GM21528 (cell line): ENCODE measurements at regions not wholly inside any gene's neighbourhood (a gene's known extent, or its start where the extent isn't known, plus 50 kb on each side); places are given as distances from the start of the nearest gene placed in this dataset.

Experiments used
- ATAC-seq: cut with Tn5 transposase; IDR thresholded peaks from one replicate; pipeline ENCODE4 v1.9.1; 2021; ENCODE audit warnings: mild to moderate bottlenecking, moderate library complexity; ENCODE audit not compliant: unreplicated experiment, low FRiP score

DNA sequence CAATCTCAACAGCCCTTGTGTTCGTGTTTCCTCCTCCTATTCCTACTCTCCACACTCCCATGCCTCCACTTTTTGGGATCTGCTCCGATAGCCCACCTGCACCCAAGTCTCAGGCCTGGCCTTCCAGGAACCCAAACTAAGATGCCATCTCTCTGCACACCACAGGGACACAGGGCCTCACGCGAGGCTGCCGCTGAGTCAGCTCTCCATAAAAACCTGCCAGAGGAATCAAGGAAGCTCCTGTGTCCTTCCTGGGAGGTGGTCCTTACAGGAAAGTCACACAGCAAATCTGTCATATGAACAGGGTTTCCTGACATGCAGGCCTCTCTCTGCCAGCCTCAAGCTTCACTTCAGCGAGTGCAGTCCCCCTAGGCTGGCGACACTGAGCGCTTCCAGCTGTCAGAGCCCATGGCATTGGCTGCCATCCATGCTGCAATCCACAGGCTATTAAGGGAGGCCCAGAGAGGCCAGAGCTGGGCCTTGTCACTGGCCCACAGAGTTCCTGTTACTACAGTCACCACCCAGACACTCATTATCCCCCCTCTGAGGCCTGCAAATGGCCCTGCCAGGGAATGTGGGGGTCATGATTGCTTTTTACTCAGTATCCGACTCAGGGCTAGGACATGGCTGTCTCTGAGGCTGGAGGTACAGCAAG lies 151.4 kb downstream of the OAT start:
- no peak for ATAC-seq

DNA sequence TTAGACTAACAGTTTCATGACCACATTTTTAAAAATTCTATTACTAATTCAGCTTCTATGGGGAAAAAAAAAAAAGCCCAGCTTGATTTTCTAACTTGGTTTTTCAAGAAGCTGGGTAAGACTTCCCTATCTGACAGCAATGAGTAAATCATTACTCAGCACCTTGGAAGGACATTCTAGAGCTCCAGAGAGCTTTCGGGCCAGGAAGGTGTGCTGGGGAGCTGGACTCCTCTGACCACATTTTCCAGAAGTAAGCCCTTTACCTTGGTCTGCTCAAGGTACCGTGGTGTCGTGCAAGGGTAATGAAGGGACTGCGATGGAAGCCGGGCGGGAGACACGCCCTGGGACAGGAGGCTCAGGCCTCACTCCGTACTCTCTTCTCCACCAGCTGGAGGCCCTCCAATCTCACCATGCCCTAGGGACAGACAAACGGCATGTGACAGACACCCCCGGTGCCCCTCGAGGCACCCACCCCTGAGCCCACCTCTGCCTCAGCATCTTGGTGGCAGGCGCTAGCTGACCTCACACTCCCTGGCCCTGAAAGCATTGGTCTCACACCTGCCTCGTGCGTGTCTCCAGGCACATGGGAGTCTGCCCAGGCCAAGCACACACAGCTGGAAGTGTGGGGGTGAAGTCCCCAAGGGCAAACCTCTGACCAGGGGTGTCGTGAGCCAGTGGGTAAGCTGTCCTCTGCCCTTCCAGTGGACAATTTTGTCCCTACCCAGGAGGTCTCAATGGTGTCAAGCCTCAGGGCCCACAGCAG lies 152.1 kb downstream of the OAT start:
- ATAC-seq: no peak

DNA sequence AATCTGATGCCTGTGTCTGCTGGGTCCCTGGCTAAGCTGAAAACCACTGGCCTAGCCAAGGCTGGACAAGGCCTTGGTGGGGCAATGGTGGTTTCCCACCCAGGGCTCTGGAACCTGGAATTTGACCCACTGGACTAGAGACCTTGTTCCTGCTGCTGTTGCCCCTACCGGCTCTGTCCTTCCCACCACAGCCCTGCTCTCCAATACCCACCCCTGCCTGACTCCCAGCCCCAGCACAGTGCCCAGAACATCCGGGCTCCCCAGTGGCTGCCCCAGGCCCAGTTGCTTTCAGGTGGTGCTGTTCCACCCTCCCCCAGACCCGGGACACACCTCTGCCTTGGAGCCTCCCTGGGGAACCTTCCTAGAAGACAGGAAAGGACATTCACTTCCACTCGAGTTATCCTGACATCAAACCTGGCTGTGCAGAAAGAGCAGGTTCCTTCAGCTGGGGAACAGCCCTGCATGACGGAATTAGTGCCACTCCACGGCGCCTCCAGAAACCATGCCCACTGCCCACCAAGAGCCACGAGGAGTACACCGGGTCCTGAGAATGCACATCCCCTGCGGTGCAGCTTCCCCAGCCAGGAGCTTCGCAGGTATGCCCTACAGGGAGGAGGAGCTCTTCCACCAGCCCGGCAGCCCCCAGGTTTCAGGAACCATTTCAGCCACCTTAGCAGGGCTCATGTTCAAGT lies 152.8 kb downstream of the OAT start:
- ATAC-seq: no peak

DNA sequence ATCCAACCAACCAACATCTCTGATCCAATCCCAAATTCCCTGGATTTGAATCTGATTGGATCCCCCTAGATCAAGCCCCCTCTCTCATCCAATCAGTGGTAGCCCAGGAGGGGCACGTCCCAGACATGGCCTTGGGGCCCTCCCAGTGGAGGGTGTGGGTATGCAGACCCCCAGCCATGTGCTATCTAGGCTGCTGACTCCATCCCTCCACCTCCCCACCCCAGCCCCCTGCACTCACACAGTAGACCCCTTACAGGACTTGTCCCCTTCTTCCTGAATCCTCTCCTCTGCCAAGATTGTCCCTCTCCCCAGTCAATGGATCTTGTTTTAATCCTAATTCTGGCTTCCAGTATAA lies 153.4 kb downstream of the OAT start:
- ATAC-seq: no peak

DNA sequence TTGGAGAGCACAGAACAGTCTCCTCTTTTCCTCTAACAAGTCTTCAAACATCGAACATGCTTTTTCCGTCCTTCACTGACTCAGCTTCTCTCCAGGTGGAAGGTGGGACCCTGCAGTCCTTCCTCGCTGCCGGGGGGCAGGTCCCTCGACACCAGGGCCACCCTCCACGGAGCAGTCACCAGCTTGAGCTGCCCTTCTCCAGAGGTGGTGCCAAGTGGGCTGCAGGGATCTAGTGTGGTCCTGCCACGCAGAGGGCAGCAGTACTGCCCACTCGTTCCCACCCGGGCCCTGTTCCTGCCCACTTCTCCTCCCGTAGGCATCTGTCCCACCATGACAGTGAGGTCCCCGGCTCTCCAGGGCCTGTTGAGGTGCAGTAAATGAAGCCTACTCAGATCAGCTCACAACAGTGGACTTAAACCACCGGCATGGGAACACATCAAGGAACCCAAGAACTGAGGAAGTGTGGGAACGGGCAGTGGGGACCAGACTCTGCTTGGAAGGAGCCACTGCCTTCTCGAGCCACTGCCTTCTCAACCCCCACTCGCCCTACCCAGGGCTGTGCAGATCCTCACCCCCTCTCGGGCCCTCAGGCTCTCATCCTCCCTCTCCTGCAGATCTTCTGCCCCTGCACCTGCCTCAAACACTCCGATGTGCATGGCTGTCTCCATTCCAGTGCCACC lies 153.9 kb downstream of the OAT start:
- no peak for ATAC-seq

DNA sequence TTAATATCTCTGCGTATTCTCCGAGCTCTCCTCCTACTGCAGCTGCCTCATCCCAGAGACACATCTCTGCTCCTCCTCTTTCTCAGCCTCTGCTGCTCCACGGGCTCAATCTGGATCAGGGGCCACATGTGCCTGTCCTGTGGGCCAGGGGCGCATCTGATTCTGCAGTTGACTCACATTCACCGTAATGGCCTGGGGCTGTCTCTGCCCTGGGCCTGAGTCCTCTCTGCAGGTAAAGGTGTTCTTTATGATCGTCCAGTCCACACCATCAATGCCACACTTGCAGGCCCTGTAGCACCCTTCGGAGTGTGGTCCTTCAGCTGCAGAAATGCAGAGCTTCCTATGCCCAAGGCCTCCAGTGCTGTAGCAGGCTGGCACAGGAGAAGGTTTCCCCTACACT lies 154.5 kb downstream of the OAT start:
- ATAC-seq: no peak

DNA sequence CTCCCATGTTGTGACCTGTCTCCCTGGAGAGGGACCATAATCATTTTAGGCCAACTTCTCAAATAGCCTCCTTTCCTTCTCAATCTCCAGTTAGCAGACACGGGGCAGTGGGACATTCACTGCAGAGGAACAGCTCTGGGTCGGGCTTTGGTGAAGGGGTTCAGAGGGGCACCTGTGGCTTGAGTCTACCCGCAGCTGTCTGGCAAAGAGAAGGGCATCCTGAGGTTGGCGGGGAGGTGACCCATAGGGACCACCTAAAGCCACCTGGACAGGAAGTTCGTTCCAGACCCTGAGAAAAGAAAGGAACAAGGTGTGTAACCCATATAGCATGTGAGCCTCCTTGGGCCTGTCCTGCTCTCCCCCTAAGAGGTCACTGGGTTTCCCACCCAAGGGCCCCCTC lies 155.0 kb downstream of the OAT start:
- no peak for ATAC-seq

DNA sequence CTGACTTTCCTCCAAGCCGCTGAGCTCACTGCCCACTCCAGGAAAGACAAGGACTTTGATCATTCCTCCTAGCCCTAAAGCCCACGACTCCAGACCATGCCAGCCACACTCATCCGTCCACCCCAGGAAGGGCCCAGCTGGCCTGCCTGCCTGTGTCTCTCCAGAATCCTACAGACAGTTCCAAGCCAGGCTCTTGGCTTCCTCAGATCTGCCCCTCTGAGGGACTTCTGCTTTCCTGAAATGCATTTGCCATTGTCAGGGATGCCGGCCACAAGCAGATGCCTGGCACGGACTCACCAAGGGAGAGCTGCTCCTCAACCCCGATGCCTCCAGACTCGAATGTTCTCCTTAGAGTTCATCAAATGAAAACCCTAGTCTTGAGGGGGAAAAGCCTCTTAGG lies 155.8 kb downstream of the OAT start:
- no peak for ATAC-seq

DNA sequence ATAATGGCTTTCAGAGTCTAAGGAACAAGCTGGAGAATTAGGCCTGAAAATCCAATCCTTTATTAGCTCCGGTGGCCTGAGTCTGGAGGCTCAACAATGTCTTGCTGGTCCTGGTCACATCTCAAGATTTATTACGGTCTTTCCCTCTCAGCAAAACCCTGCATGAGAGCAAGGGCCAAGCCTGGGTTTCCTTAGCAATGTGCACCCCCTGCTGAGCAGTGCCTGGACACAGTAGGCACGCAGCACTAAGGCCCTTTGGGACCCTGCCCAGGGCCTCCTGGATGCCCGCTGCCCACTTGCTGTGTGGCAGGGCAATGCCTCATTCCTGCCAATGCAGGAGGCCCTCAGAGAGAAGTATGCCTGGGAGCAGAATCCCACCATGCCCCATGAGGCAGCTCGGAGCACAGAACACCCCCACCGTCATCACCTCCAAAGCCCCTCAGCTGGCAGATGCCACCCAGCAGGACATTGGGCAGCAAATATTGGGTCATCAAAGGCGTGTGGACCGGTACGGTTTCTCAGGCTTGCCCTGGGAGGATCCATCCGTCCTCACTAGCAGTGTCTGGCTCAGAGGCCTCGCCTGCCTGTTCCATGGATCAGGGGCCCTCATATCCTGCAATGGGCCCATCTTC lies 156.4 kb downstream of the OAT start:
- ATAC-seq: no peak

DNA sequence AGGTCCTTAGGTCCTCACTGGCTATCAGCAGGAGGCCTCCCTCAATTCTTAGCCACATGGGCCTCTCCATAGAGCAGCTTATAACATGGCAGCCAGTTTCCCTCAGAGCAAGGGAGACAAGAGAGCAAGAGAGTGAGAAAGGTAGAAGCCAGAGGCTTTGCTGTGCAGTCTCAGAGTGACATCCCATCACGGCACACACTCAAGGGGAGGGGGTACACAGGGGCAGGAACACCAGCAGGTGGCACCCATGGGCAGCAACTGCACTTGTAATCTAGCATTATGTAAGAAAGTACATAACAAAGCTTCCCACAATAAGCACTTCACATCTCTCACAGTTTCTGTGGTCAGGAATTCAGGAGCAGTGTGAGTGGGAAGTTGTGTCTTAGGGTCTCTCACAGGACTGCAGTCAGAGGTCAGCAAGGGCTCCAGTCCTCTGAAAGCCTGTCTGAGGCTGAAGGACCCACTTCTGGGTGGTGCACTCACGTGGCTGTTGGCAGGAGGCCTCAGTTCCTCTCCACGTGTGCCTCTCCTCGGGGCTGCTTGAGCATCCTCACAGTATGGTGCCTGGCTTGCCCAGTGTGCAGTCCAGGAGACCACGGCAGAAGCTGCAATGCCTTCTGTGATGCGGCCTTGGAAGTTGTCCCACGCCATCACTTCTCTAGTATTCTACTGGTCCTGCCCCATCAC lies 159.4 kb downstream of the OAT start:
- no peak for ATAC-seq

DNA sequence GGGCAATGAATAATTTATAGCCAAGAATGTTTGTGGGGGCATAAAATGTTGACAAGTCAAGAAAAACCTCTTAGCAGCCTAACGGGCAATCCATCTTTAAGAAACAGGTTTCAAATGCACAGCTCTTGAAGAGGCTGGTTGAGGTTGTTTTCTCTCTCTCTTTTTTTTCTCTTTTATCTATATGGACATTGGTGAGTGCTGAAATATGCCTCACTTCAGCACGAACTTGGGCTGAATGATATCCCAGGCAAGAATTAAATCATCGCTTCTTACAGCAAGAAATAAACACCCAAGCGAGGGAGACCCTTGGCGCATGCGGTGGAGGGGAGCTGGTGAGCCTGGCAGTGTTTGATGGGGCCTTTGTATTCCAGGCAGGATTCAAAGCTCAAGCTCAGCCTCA lies 160.9 kb downstream of the OAT start:
- ATAC-seq: no peak

DNA sequence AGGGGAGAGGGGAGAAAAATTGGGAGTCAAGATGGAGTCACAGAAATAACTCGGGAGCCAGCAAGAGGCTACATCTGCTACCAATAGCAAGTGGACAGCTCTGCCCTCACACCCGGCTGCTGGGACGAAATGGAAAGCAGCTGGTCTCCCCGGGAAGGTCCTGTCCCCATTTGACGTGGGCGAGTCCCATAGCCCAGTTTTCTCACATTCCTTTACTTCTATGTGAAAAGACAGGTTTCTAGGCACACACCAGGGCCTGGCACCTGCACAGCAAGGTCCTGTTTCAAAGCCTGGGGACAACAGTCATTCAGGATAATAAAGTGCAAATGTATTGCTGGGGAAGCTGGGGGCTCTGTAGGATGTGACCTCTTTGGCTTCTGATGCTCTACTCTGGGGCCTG lies 162.6 kb downstream of the OAT start:
- ATAC-seq: no peak

DNA sequence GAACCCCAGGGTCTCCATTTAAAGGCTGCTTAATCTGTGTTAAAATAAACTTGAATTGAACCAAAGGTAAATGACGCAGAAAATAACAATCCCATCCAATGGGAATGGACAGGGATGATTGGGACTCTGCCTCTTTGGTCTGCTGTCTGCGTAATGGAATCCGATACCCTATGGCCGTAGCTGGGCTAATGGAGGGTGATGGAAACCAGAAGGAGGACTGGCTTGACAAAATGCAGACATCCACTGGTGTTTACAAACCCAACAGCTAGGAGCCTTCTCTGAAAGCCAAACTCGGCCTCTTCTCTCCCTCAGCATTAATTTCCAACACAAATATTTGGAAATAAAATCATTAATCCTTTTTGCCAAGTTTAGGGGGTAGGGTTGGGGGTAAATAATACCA lies 162.2 kb upstream of the CHST15 start:
- no peak for ATAC-seq

DNA sequence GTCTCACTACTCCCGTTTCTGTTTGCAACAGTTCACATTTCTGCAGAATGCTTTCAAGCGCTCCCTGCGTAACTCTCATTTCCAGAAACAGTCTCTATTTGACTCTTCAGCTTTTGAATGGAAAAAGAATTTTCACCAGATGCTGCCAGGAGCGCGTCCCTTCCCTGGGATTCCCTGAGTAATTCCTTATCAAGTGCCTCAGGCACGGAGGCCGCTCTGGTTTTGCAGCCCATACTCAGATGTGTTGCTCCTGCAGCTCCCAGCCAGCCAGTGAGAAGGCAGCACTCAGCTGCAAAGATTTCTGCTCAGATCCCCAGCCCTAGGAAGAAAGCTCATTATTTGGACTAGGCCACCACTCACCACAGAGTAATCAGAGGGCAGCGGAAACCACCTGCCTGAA lies 161.1 kb upstream of the CHST15 start:
- no peak for ATAC-seq

DNA sequence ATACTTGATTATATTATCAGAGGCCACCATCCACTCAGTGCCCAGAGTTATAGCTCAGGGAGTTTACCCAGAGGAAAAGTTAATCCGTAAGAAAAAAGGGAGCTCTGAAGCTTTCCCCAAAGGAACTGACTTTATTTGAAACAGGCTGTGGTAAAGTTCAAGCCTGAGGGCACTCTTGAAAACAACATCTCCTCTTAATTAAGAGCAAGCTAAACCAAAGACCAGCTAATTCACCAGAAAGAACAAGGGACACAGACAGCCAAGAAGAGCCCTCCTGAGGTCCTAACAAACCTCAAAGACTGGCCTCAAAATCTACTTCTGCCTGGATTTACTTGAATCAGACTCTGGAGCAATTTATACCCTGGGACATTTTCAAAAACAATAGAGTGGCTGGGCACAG lies 159.6 kb upstream of the CHST15 start:
- ATAC-seq: no peak

DNA sequence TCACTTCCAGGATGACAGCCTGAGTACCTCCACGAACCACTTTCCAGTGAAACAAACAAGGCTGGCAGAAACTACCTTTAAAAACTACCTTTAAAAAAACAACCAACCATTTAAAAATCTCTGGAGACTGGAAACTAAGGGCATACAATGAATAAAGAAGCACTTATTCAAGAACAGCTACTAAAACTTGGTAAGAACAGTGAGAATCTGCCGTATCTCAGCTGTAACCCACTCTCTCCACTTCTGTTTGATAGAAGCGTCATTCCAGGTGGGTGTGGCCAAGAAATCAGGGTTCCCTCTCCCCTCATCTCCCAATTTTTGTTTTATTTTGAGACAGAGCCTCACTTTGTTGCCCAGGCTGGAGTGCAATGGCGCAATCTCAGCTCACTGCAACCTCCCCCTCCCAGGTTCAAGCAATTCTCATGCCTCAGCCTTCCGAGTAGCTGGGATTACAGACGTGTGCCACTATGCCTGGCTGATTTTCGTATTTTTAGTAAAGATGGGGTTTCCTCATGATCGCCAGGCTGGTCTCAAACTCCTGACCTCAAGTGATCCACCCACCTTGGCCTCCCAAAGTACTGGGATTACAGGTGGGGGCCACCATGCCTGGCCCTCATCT lies 158.8 kb upstream of the CHST15 start:
- ATAC-seq: no peak

DNA sequence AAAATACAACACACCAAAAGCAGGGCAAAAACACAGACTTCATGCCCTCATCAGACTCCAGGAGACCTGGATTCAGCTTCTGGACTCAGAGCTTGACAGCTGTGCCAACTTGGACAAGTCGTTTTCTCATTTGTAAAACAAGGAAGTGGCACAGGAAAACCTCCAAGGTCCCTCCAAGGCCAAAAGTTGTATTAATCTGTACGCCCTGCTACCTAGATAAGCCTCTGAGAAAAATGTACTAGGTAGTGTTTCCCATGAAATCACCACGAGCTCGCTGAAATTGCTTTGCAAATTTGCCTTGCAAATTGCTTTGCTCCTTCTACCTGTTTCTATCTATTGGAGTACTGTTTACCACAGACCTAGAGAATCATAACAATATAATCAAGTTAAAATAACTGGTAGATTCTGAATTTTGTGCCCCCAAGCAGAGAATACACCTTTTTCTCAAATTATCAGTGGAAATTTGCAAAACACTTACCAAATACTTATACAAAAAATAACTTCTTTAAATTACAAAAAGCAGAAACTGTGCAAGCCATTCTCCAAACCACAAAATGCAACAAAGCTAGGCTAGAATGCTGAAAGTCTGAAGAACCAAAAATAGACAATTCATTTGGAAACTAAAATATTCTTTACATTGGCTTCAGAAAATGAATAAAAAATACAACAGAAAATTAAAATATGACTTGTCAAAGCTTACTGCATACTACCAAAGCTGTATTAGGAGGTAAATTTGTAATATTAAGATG lies 158.1 kb upstream of the CHST15 start:
- ATAC-seq: no peak

DNA sequence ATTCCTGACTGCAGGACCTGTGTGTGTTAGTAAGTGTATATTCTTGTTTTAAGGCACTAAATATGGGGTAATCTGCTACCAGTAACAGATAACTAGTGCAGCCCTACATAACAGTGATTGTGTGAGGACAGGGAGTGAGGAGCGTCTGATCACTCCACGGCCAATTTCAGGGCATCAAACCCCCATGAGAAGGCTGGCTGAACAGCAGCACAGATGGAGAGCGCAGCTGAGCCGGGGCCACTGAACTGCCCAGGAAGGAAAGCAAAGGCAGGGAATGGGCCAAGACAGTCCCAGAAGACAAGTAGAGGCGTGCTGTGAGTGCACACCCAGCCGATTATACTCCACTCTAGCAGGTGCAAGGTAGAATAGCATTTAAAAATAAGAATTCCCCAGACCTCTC lies 157.1 kb upstream of the CHST15 start:
- ATAC-seq: no peak

DNA sequence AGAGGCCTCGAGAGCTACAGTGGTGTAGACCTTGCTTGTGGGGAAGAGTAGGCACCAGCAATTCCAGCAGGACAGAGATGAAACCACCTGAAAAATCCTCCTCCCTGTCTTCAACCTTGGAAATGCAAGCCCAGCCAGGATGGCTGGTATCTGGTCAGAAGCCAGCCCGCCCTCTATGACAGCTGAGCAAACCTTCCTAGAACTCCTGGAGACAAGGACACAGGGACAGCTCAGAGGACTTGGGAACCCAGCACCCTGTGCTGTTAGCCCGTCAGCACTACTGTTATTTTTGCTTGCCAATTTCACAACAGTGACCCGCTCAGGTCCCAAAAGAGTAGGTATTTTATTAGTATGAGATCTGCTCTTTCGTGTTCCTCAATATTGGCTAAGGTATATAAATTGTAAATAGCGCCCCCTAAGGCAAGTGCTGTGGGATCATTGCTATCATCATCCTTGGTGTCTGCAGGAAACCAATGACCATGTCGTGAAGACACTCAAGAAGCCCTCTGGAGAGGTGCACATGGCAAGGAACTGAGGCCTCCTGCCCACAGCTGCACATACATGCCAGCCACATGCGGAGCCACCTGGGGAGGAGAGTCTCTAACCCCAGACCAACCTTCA lies 156.5 kb upstream of the CHST15 start:
- ATAC-seq: no peak
